GM12872 (cell line): ENCODE measurements at regions not wholly inside any gene's neighbourhood (a gene's known extent, or its start where the extent isn't known, plus 50 kb on each side); places are given as distances from the start of the nearest gene placed in this dataset.
A peak's percentile ranks its signal among the peaks of the same experiment; 100 is the strongest.

Source experiments
- TF ChIP-seq, protein P1 (sequence below): IDR thresholded peaks from 3 replicates; pipeline ENCODE4 v1.5.1; 2011; ENCODE audit warnings: low read depth, mild to moderate bottlenecking, low read length, moderate library complexity; ENCODE audit not compliant: insufficient read depth

DNA sequence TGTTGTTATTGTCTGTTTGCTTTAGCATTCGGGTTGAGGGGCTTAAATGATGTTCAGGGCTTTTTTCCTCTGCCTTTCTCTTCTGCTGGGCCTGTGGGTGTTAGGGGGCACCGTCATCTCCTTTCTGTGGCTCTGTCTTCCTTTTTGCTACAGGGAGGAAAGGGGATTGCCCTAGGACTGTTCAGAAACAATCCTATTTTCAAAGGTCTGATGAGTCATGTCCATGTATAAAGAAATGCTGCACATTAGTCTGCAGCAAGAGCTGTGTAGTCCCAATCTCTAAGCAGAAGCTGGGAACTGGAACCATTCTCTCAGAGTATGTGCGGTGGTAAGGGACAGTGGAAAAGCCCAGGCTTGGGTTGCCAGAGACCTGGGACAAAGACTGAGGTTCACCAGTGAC, 462.3 kb downstream of the OMA1 start:
- TF ChIP-seq, protein P1, sequence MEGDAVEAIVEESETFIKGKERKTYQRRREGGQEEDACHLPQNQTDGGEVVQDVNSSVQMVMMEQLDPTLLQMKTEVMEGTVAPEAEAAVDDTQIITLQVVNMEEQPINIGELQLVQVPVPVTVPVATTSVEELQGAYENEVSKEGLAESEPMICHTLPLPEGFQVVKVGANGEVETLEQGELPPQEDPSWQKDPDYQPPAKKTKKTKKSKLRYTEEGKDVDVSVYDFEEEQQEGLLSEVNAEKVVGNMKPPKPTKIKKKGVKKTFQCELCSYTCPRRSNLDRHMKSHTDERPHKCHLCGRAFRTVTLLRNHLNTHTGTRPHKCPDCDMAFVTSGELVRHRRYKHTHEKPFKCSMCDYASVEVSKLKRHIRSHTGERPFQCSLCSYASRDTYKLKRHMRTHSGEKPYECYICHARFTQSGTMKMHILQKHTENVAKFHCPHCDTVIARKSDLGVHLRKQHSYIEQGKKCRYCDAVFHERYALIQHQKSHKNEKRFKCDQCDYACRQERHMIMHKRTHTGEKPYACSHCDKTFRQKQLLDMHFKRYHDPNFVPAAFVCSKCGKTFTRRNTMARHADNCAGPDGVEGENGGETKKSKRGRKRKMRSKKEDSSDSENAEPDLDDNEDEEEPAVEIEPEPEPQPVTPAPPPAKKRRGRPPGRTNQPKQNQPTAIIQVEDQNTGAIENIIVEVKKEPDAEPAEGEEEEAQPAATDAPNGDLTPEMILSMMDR, result no peak

DNA sequence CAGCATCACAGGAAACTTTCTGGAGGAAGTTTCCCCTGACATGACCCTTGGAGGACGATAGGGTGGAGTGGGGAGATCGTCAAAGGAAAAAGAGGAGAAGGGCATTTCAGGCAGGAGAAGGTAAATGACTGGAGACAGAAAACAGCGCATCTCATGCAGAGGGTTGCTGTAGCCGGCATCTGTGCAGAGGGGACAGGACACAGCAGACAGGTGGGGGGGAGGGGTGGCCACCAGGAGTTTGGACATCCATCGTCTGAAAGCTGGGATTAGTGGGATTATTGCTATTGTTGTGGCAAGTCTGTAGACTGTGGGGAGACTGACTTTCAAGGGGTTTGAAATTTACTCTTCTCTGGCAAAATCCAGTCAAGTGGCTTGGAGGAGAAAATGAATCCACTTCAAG, 463.9 kb downstream of the OMA1 start:
- TF ChIP-seq, protein P1, result no peak

DNA sequence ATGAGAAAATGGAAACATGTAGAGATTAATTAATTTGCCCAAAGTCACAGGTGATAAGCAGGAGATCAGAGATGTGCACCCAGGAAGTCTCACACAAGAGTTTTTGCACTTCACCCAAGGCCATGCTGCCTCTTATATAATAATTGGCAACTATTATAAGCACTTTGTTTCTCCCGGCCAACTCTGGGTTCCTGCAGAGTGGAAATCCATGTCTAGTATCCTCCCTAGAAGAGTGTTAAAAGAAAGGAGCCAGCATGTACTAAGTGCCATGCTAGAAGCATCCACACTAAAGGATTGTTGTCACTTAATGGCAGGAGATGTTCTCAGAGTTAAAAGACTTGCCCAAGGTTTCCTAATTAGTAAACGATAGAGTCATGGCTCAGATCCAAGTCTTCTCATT, 470.3 kb downstream of the OMA1 start:
- TF ChIP-seq, protein P1, result no peak

DNA sequence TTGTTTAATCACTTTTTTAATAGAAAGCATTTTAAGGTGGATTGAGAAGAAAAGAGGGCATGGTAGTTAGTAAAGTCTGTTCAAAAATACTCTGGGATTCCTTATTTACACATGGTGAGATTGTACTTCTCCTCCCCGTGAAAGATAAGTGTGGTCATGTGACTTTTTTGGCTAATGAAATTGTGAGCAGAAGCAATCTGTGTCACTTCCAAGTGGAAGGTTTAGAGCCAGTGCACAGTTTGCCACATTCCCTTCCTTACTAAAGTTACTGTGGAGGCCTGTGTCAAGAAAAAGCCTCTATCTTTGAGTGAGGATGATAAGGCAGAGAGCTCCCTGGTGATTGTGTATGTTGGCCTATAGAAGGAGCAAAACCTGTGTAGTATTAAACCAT, 471.3 kb downstream of the OMA1 start:
- TF ChIP-seq, protein P1, result no peak

DNA sequence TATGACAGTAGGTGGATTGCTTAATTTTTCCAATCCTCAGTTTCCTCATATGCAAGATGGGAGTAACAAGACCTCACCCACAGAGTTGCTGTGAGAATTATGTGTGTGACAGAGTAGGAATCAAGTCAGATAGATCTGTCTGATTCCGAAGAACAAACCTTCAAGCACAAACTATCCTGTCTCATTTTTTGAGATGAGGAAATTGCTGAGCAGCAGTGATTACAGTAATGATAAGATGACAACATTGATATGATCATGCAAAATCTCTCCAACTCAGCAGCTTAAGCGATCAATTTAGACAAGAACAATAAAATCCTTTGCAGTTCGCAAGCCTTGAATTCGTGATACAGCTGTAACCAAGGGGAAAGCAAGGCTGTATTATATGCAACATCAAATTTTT, 474.1 kb downstream of the OMA1 start:
- TF ChIP-seq, protein P1, result no peak

DNA sequence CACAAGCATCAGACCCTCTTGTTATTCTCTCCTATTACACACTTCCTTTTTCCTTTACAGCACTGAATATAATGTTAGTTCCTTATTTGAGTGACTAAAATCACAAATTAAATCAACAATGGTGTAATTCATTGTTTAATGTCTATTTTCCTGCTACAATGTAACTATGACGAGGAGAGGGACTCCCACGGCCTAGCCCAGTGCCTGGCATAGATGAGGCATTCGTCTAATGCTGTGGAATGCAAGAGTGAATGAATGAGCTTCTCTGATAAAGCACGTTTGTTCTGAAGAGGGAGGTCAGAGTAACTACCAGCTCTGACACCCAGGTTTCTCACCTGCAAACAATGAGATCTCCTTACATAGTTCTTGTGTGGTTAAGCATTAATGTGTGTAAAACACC, 479.4 kb downstream of the OMA1 start:
- TF ChIP-seq, protein P1, result no peak

DNA sequence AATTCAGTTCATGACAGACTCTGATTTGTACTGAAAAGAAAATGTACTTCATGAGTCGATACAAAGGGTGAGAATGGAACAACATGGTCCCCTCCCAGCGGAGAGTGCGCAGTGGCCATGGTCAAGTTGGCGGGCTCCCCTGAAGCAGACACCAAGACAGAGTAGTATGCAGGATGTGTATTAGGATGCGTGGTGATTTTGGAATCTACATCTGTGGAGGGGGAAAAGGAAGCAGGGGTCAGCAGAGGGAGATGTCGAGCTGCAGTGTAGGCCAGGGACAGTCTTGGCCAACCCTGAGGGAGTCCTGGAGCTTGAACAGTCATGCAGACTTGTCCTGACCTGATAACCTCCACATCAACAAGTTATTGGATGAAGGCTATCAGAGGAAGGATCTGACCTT, 481.0 kb downstream of the OMA1 start:
- TF ChIP-seq, protein P1, result peak; percentile 41; the same call in 2 of the 3 replicates

DNA sequence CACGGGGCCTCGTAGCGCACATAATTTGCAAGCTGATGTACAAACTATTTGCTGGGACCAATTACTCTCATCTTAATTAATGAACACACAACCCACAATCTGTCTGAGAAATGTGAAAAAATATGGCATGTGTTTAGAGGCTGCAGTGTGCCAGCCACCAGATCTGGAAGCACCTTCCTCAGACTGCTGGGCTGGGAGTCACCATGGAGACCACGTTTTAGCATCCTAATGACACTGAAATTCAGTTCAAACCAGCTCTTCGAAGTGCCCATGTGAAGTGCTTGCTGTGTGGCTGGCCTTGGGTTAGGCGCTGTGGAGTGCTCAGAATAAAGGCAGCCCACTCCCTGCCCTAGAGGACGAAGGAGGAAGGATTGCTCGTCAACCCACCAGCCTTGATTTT, 482.4 kb downstream of the OMA1 start:
- TF ChIP-seq, protein P1, result no peak
